Hepatocyte (in vitro differentiated cells): ENCODE measurements at regions not wholly inside any gene's neighbourhood (a gene's known extent, or its start where the extent isn't known, plus 50 kb on each side); places are given as distances from the start of the nearest gene placed in this dataset.

Experiments used
- DNase-seq: peaks from one replicate; pipeline ENCODE4 v3.0.0-alpha.2; 2016; ENCODE audit warnings: low spot score
- H2AFZ ChIP-seq: fragments of 200-600 bp; sonication (generic); 2 replicates; pipeline ENCODE4 v1.6.0; 2016; ENCODE audit warnings: antibody characterized with exemption, mild to moderate bottlenecking
- H3K27ac ChIP-seq: fragments of 200-600 bp; sonication (generic); 2 replicates; pipeline ENCODE4 v1.5.1; 2016; ENCODE audit warnings: mild to moderate bottlenecking
- H3K27me3 ChIP-seq: fragments of 200-600 bp; sonication (generic); 2 replicates; pipeline ENCODE4 v1.6.1; 2016
- H3K36me3 ChIP-seq: fragments of 200-600 bp; sonication (generic); replicated peaks from 2 replicates; pipeline ENCODE4 v1.5.1; 2016; ENCODE audit warnings: low read depth; ENCODE audit not compliant: insufficient read depth
- H3K4me1 ChIP-seq: fragments of 200-600 bp; sonication (generic); 2 replicates; pipeline ENCODE4 v1.5.1; 2016; ENCODE audit warnings: mild to moderate bottlenecking, moderate library complexity; ENCODE audit not compliant: insufficient read depth
- H3K4me2 ChIP-seq: fragments of 200-600 bp; sonication (generic); 2 replicates; pipeline ENCODE4 v1.6.0; 2016
- H3K4me3 ChIP-seq: fragments of 200-600 bp; sonication (generic); 2 replicates; pipeline ENCODE4 v1.5.1; 2016; ENCODE audit warnings: mild to moderate bottlenecking
- H3K79me2 ChIP-seq: fragments of 200-600 bp; sonication (generic); 2 replicates; pipeline ENCODE4 v1.6.0; 2017; ENCODE audit warnings: mild to moderate bottlenecking
- H3K9me2 ChIP-seq: fragments of 200-600 bp; sonication (generic); replicated peaks from 2 replicates; pipeline ENCODE4 v1.6.0; 2017; ENCODE audit warnings: mild to moderate bottlenecking; ENCODE audit not compliant: insufficient read depth
- H3K9me3 ChIP-seq: fragments of 200-600 bp; sonication (generic); 2 replicates; pipeline ENCODE4 v1.5.1; 2016; ENCODE audit warnings: low read depth, mild to moderate bottlenecking
- H4K20me1 ChIP-seq: fragments of 200-600 bp; sonication (generic); 2 replicates; pipeline ENCODE4 v1.6.0; 2016; ENCODE audit warnings: mild to moderate bottlenecking; ENCODE audit not compliant: insufficient read depth, poor library complexity, severe bottlenecking
- EZH2 ChIP-seq: fragments of 200-600 bp; sonication (generic); IDR thresholded peaks from 2 replicates; pipeline ENCODE4 v1.6.1; 2016; ENCODE audit warnings: antibody characterized with exemption, mild to moderate bottlenecking, borderline replicate concordance
- EZH2phosphoT487 ChIP-seq: fragments of 200-600 bp; sonication (generic); IDR thresholded peaks from one replicate; pipeline ENCODE4 v1.6.1; 2018; ENCODE audit warnings: antibody characterized with exemption, mild to moderate bottlenecking, low read depth, moderate library complexity; ENCODE audit not compliant: unreplicated experiment, severe bottlenecking
- WGBS: methylation state at CpG from one replicate; pipeline ENCODE4 v1.1.6; 2016; ENCODE audit warnings: low lambda C conversion rate; ENCODE audit errors: missing lambda C conversion rate; 5-methylcytosine and 5-hydroxymethylcytosine counted together
- TF ChIP-seq, protein P1 (sequence below): fragments of 200-600 bp; sonication (generic); IDR thresholded peaks from 2 replicates; pipeline ENCODE4 v1.5.1; 2016; ENCODE audit warnings: antibody characterized with exemption, mild to moderate bottlenecking; ENCODE audit not compliant: poor library complexity

DNA sequence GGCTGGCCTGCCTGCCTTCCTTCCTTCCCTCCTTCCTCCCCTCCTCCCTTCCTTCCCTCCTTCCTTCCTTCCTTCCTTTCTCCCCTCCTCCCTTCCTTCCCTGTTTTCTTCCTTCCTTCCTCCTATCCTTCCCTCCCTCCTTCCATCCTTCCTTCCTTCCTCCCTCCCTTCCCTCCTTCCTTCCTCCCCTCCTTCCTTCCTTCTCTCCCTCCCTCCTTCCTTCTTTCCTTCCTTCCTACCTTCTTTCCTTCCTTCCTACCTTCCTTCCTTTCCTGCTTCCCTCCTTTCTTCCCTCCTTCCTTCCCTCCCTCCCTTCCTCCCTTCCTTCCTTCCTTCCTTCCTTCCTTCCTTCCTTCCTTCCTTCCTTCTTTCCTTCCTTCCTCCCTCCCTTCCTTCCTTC is 70.1 kb upstream of the PTGFR start:
- DNase-seq = no peak
- no peak overlapping the region for H2AFZ ChIP-seq
- H3K36me3 ChIP-seq = no peaks in the 10 kb centered on the region

DNA sequence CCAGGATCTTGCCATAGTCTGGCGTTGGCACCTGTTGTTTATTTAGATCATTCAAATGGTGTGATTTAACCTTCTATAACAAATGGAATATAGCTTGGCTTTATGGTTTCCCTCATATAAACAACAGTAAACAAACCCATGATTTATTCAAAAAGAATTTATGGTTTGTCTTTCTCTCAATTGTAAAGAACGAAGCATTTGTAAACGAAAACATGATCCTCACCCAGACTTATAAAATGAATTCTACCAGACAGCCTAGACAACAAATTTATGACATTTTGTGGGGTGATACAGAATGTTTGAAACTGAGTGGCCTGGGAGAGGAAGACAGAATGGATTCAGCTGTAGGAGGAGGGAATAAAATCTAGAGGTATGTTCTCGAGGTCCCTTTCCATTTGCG is 66.1 kb upstream of the PTGFR start:
- 67% methylated on average over 5 of the region's 5 CpGs for WGBS
- Histone ChIP-seq H4K20me1 (no peaks in the 10 kb centered on the region), H3K27ac (peak overlapping the region; percentile 49), H3K4me3 (no peak overlapping the region), H2AFZ (no peak overlapping the region), H3K9me2 (no peaks in the 10 kb centered on the region), H3K9me3 (no peaks in the 10 kb centered on the region), H3K27me3 (no peaks in the 10 kb centered on the region), H3K4me1 (no peaks in the 10 kb centered on the region), H3K79me2 (no peaks in the 10 kb centered on the region), H3K4me2 (no peak overlapping the region), H3K36me3 (no peaks in the 10 kb centered on the region)
- DNase-seq = no peak
- no peak for TF ChIP-seq EZH2phosphoT487
- TF ChIP-seq, protein P1, sequence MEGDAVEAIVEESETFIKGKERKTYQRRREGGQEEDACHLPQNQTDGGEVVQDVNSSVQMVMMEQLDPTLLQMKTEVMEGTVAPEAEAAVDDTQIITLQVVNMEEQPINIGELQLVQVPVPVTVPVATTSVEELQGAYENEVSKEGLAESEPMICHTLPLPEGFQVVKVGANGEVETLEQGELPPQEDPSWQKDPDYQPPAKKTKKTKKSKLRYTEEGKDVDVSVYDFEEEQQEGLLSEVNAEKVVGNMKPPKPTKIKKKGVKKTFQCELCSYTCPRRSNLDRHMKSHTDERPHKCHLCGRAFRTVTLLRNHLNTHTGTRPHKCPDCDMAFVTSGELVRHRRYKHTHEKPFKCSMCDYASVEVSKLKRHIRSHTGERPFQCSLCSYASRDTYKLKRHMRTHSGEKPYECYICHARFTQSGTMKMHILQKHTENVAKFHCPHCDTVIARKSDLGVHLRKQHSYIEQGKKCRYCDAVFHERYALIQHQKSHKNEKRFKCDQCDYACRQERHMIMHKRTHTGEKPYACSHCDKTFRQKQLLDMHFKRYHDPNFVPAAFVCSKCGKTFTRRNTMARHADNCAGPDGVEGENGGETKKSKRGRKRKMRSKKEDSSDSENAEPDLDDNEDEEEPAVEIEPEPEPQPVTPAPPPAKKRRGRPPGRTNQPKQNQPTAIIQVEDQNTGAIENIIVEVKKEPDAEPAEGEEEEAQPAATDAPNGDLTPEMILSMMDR = no peak
- TF ChIP-seq EZH2 = no peak

More for the DNA sequence above, 70.1 kb upstream of the PTGFR start:
- Histone ChIP-seq H3K9me2 (no peaks in the 10 kb centered on the region), H4K20me1 (no peaks in the 10 kb centered on the region), H3K27me3 (no peaks in the 10 kb centered on the region), H3K9me3 (no peaks in the 10 kb centered on the region), H3K27ac (no peak overlapping the region), H3K79me2 (no peaks in the 10 kb centered on the region), H3K4me3 (no peak overlapping the region), H3K4me1 (no peaks in the 10 kb centered on the region), H3K4me2 (no peak overlapping the region)
- TF ChIP-seq EZH2phosphoT487 (no peak), EZH2 (no peak)
- TF ChIP-seq, protein P1 = no peak

DNA sequence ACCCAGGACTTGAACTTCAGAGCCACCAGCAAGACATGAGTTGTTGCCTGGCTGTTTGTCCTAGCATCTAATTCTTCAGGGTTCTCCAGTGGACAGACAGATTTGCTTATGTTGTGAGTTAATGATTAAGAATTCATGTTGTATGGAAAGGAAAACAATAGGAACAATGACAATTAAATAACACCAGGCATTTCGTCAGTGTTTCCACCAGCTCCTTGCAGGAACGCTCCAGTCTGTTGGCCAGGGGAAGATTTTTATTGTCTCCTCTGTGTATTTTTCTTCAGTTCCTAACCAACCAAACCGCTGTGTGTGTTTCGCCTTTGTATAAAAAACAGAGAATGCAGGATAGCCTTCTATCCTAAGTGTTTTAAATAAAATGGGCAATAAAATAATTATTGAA is 64.4 kb upstream of the PTGFR start:
- Histone ChIP-seq H2AFZ (no peak overlapping the region), H3K27me3 (no peaks in the 10 kb centered on the region), H3K27ac (peak overlapping the region; percentile 60), H3K9me2 (no peaks in the 10 kb centered on the region), H3K4me2 (peak overlapping the region; percentile 52), H3K36me3 (no peaks in the 10 kb centered on the region), H3K9me3 (no peaks in the 10 kb centered on the region), H3K4me3 (no peak overlapping the region), H4K20me1 (no peaks in the 10 kb centered on the region), H3K79me2 (no peaks in the 10 kb centered on the region), H3K4me1 (no peaks in the 10 kb centered on the region)
- WGBS = 27% methylated on average over 4 of the region's 4 CpGs
- TF ChIP-seq EZH2 (no peak), EZH2phosphoT487 (no peak)
- TF ChIP-seq, protein P1 = no peak
- peak; percentile 10 for DNase-seq

DNA sequence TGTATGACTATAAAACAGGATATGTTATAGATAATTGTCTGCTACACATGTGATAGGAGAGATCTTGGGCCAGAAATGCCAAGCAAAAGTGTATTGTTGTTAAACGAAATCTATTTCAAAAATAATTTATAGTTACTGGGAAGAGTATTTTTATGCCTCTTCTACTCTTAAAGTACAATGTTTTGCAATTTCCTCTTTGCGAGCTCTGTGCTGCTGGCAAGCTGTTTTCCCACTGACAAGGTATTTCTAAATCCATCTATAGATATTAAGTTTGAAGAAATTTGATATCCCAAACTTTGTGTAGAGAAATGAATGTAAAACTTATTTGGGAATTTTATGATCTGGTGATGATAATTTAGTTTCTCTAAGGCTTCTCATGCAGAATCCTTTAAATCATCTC is 63.3 kb upstream of the PTGFR start:
- no peaks in the 10 kb centered on the region for H3K9me3 ChIP-seq
- H3K27me3 ChIP-seq = no peaks in the 10 kb centered on the region
- H3K4me2 ChIP-seq = peak overlapping the region; percentile 52
- no peak overlapping the region for H3K27ac ChIP-seq
- 41% methylated on average over 2 of the region's 2 CpGs for WGBS
- TF ChIP-seq EZH2 = no peak
- TF ChIP-seq EZH2phosphoT487 = no peak
- TF ChIP-seq, protein P1 = no peak
- no peaks in the 10 kb centered on the region for H3K36me3 ChIP-seq
- no peak for DNase-seq
- no peak overlapping the region for H2AFZ ChIP-seq
- H3K79me2 ChIP-seq = no peaks in the 10 kb centered on the region
- no peaks in the 10 kb centered on the region for H3K4me1 ChIP-seq
- no peak overlapping the region for H3K4me3 ChIP-seq
- no peaks in the 10 kb centered on the region for H3K9me2 ChIP-seq
- H4K20me1 ChIP-seq = no peaks in the 10 kb centered on the region
